H1 (cell line): ENCODE measurements at regions not wholly inside any gene's neighbourhood (a gene's known extent, or its start where the extent isn't known, plus 50 kb on each side); places are given as distances from the start of the nearest gene placed in this dataset.

Source experiments
- CTCF ChIA-PET: fragments of 300-600 bp; sonication (Branson Sonifier 250); formaldehyde crosslinking; loops from one replicate; lab custom pipeline; 2021; ENCODE audit not compliant: partially characterized antibody; lab: Charles Lee
- POLR2A ChIA-PET: fragments of 300-600 bp; sonication (Branson Sonifier 250); formaldehyde crosslinking; loops from one replicate; lab custom pipeline; 2021; ENCODE audit warnings: inconsistent platforms; ENCODE audit not compliant: partially characterized antibody; lab: Charles Lee
- DNase-seq, 2 experiments: peaks; one replicate each; pipeline versions ENCODE4 v3.0.0 to v3.0.0-alpha.2; 2010 to 2022; ENCODE audit warnings: low spot score in 2 of 2, low read depth in 1 of 2, mixed read lengths in 1 of 2
- FAIRE-seq: peaks from 2 replicates; lab custom pipeline; 2011; peaks lifted over from hg19 to GRCh38; lab: Jason Lieb, UNC
- H2AFZ ChIP-seq: 2 replicates; pipeline ENCODE4 v1.8.1; 2012; ENCODE audit warnings: low read length, inconsistent platforms
- H2AK5ac ChIP-seq: 2 replicates; pipeline ENCODE4 v1.6.1; 2013; ENCODE audit warnings: low read depth, low read length
- H2BK120ac ChIP-seq: replicated peaks from 2 replicates; pipeline ENCODE3; 2013; ENCODE audit warnings: low read depth, low read length, inconsistent platforms
- H2BK12ac ChIP-seq: 2 replicates; pipeline ENCODE4 v1.6.1; 2013; ENCODE audit warnings: low read depth, low read length
- H2BK15ac ChIP-seq: 2 replicates; pipeline ENCODE4 v1.6.1; 2013; ENCODE audit warnings: low read length
- H2BK20ac ChIP-seq: 2 replicates; pipeline ENCODE4 v1.6.1; 2013; ENCODE audit warnings: low read length
- H2BK5ac ChIP-seq: 2 replicates; pipeline ENCODE4 v1.6.1; 2013; ENCODE audit warnings: low read depth, low read length
- H3K14ac ChIP-seq: 2 replicates; pipeline ENCODE4 v1.6.1; 2013; ENCODE audit warnings: inconsistent platforms; ENCODE audit not compliant: insufficient read length
- H3K18ac ChIP-seq: 2 replicates; pipeline ENCODE4 v1.6.1; 2013; ENCODE audit warnings: low read length; ENCODE audit errors: extremely low read depth
- H3K23ac ChIP-seq: 2 replicates; pipeline ENCODE4 v1.6.1; 2013; ENCODE audit warnings: inconsistent platforms; ENCODE audit not compliant: insufficient read length
- H3K23me2 ChIP-seq: 2 replicates; pipeline ENCODE4 v1.6.1; 2013; ENCODE audit warnings: low read depth, low read length
- H3K27ac ChIP-seq: 2 replicates; pipeline ENCODE4 v1.6.1; 2011; ENCODE audit warnings: low read depth, low read length, inconsistent platforms
- H3K27me3 ChIP-seq, 4 experiments: replicated peaks in 1 of 4; 1 replicate in 1 of 4; 2 replicates in 3 of 4; pipeline versions ENCODE4 v1.6.1 to v1.8.1; 2011 to 2013; ENCODE audit warnings: low read length in 3 of 4, mild to moderate bottlenecking in 3 of 4, inconsistent platforms in 2 of 4, mixed read lengths in 2 of 4, moderate library complexity in 1 of 4; ENCODE audit not compliant: control insufficient read depth in 3 of 4, insufficient read depth in 3 of 4; ENCODE audit errors: extremely low read depth in 1 of 4
- H3K36me3 ChIP-seq, 4 experiments: 2 replicates each; pipeline versions ENCODE4 v1.6.1 to v1.8.1; 2011 to 2013; ENCODE audit warnings: mild to moderate bottlenecking in 4 of 4, low read length in 3 of 4, moderate library complexity in 2 of 4, control low read depth in 1 of 4, inconsistent platforms in 1 of 4; ENCODE audit not compliant: insufficient read depth in 4 of 4, control insufficient read depth in 2 of 4
- H3K4ac ChIP-seq: replicated peaks from 2 replicates; pipeline ENCODE3; 2013; ENCODE audit warnings: low read length, low read depth, mixed read lengths, inconsistent platforms; ENCODE audit not compliant: insufficient read length
- H3K4me1 ChIP-seq, 4 experiments: replicated peaks in 1 of 4; 1 replicate in 1 of 4; 2 replicates in 3 of 4; pipeline versions ENCODE4 v1.6.1 to v1.8.1; 2011 to 2013; ENCODE audit warnings: low read length in 3 of 4, inconsistent platforms in 2 of 4, mixed read lengths in 1 of 4; ENCODE audit not compliant: insufficient read depth in 4 of 4, control insufficient read depth in 3 of 4
- H3K4me2 ChIP-seq, 2 experiments: 2 replicates each; pipeline versions ENCODE4 v1.6.1 to v1.8.1; 2011 to 2013; ENCODE audit warnings: low read depth in 2 of 2, low read length in 2 of 2, control low read depth in 1 of 2, inconsistent platforms in 1 of 2, mild to moderate bottlenecking in 1 of 2; ENCODE audit not compliant: insufficient read depth in 1 of 2
- H3K4me3 ChIP-seq, 4 experiments: fragments of 200-600, 300-600 bp in 1 of 4; sonication (generic), shearing (Covaris generic), sonication (Bioruptor Twin) in 1 of 4; 2 replicates each; pipeline versions ENCODE4 v1.5.1 to v1.8.1; 2011 to 2016; ENCODE audit warnings: low read length in 4 of 4, low read depth in 3 of 4, control low read depth in 2 of 4, inconsistent platforms in 2 of 4, mild to moderate bottlenecking in 2 of 4, mixed read lengths in 1 of 4, moderate library complexity in 1 of 4; ENCODE audit not compliant: insufficient read depth in 2 of 4; ENCODE audit errors: extremely low read depth in 1 of 4
- H3K56ac ChIP-seq: replicated peaks from 2 replicates; pipeline ENCODE3; 2013; ENCODE audit warnings: low read depth, mild to moderate bottlenecking, mixed read lengths, low read length, inconsistent platforms; ENCODE audit not compliant: insufficient read length
- H3K79me1 ChIP-seq: 2 replicates; pipeline ENCODE4 v1.6.1; 2013; ENCODE audit warnings: low read depth, low read length, control low read depth
- H3K79me2 ChIP-seq, 2 experiments: 2 replicates each; pipeline versions ENCODE4 v1.6.1 to v1.8.1; 2012 to 2013; ENCODE audit warnings: low read length in 2 of 2, mild to moderate bottlenecking in 2 of 2, inconsistent platforms in 1 of 2; ENCODE audit not compliant: insufficient read depth in 2 of 2, control insufficient read depth in 1 of 2
- H3K9ac ChIP-seq, 4 experiments: replicated peaks in 1 of 4; 1 replicate in 1 of 4; 2 replicates in 3 of 4; pipeline versions ENCODE4 v1.6.1 to v1.8.1; 2011 to 2013; ENCODE audit warnings: low read depth in 3 of 4, low read length in 3 of 4, control low read depth in 2 of 4, mild to moderate bottlenecking in 2 of 4, moderate library complexity in 2 of 4, inconsistent platforms in 1 of 4; ENCODE audit errors: extremely low read depth in 1 of 4
- H3K9me3 ChIP-seq, 2 experiments: 2 replicates each; pipeline versions ENCODE4 v1.6.1 to v1.8.1; 2012 to 2013; ENCODE audit warnings: mild to moderate bottlenecking in 2 of 2, moderate library complexity in 2 of 2, control low read depth in 1 of 2, inconsistent platforms in 1 of 2, low read depth in 1 of 2, low read length in 1 of 2, mixed read lengths in 1 of 2; ENCODE audit not compliant: insufficient read depth in 2 of 2
- H4K20me1 ChIP-seq, 2 experiments: replicated peaks in 1 of 2; 2 replicates each; pipeline versions ENCODE3 to v1.8.1; 2011 to 2013; ENCODE audit warnings: inconsistent platforms in 2 of 2, low read length in 2 of 2, mild to moderate bottlenecking in 1 of 2; ENCODE audit not compliant: insufficient read depth in 2 of 2, control insufficient read depth in 1 of 2
- H4K5ac ChIP-seq: 2 replicates; pipeline ENCODE4 v1.6.1; 2013; ENCODE audit warnings: low read length, low read depth, mixed read lengths, inconsistent platforms; ENCODE audit not compliant: insufficient read length
- H4K8ac ChIP-seq: 2 replicates; pipeline ENCODE4 v1.8.0; 2013; ENCODE audit warnings: mild to moderate bottlenecking, moderate library complexity, low read length, inconsistent platforms; ENCODE audit not compliant: insufficient read depth; ENCODE audit errors: extremely low read depth
- H4K91ac ChIP-seq: replicated peaks from 2 replicates; pipeline ENCODE3; 2013; ENCODE audit warnings: low read length, mixed read lengths, inconsistent platforms; ENCODE audit not compliant: insufficient read length
- ATF3 ChIP-seq: IDR thresholded peaks from 2 replicates; pipeline ENCODE4 v1.6.1; 2011; ENCODE audit warnings: low read depth, mild to moderate bottlenecking, low read length; ENCODE audit not compliant: insufficient read depth
- BACH1 ChIP-seq: IDR thresholded peaks from 2 replicates; pipeline ENCODE4 v1.6.1; 2012; ENCODE audit warnings: low read length, improper control_type of control experiment
- BRCA1 ChIP-seq: IDR thresholded peaks from 2 replicates; pipeline ENCODE4 v1.6.1; 2012; ENCODE audit warnings: low read depth, low read length, improper control_type of control experiment
- EGR1 ChIP-seq: IDR thresholded peaks from 2 replicates; pipeline ENCODE4 v1.6.1; 2011; ENCODE audit warnings: low read depth, low read length, borderline replicate concordance
- EZH2 ChIP-seq: fragments of 200-600 bp; sonication (generic); IDR thresholded peaks from 2 replicates; pipeline ENCODE4 v1.7.1; 2012; ENCODE audit warnings: low read depth, mild to moderate bottlenecking, moderate library complexity, low read length, inconsistent platforms; ENCODE audit not compliant: severe bottlenecking
- JUND ChIP-seq: IDR thresholded peaks from 2 replicates; pipeline ENCODE4 v1.6.1; 2011; ENCODE audit warnings: mild to moderate bottlenecking, improper control_type of control experiment, low read length
- KDM1A ChIP-seq: fragments of 200-600, 300-600 bp; sonication (generic); IDR thresholded peaks from 2 replicates; pipeline ENCODE4 v1.7.1; 2016; ENCODE audit warnings: mild to moderate bottlenecking, low read length, borderline replicate concordance
- NANOG ChIP-seq: IDR thresholded peaks from 2 replicates; pipeline ENCODE4 v1.6.1; 2011; ENCODE audit warnings: low read length, low read depth, mild to moderate bottlenecking, inconsistent platforms; ENCODE audit not compliant: insufficient read depth, poor library complexity, severe bottlenecking
- POLR2A ChIP-seq, 2 experiments: IDR thresholded peaks; 1 replicate in 1 of 2; 2 replicates in 1 of 2; pipeline ENCODE4 v1.6.1; 2011; ENCODE audit warnings: low read depth in 2 of 2, low read length in 2 of 2, mild to moderate bottlenecking in 2 of 2; ENCODE audit errors: control extremely low read depth in 1 of 2
- RBBP5 ChIP-seq: IDR thresholded peaks from 2 replicates; pipeline ENCODE4 v1.7.1; 2012; ENCODE audit warnings: low read depth, mild to moderate bottlenecking, inconsistent platforms, low read length, moderate library complexity, borderline replicate concordance
- RFX5 ChIP-seq: IDR thresholded peaks from 2 replicates; pipeline ENCODE4 v1.6.1; 2011; ENCODE audit warnings: low read depth, low read length, improper control_type of control experiment, borderline replicate concordance
- SAP30 ChIP-seq: fragments of 300-600 bp; sonication (generic); IDR thresholded peaks from 2 replicates; pipeline ENCODE4 v1.7.1; 2012; ENCODE audit warnings: low read length, moderate library complexity, mild to moderate bottlenecking, inconsistent platforms; ENCODE audit not compliant: insufficient read depth, insufficient replicate concordance
- SP4 ChIP-seq: IDR thresholded peaks from 2 replicates; pipeline ENCODE4 v1.6.1; 2012; ENCODE audit warnings: low read length, inconsistent platforms
- SUZ12 ChIP-seq: fragments of 200-600 bp; sonication (generic); IDR thresholded peaks from 2 replicates; pipeline ENCODE4 v1.6.1; 2012; ENCODE audit warnings: mild to moderate bottlenecking, inconsistent platforms, low read length, moderate library complexity, mixed read lengths
- TAF7 ChIP-seq: optimal IDR thresholded peaks from 2 replicates; pipeline ENCODE3; 2011; ENCODE audit warnings: low read depth, mild to moderate bottlenecking, inconsistent platforms, low read length, moderate library complexity, borderline replicate concordance
- TBP ChIP-seq: IDR thresholded peaks from 2 replicates; pipeline ENCODE4 v1.6.1; 2011; ENCODE audit warnings: low read depth, low read length, improper control_type of control experiment
- WGBS, 2 experiments: shearing (Covaris generic) in 1 of 2; methylation state at CpG; one replicate each; pipeline versions ENCODE4 v1.1.6 to v1.1.7; 2013 to 2015; ENCODE audit warnings: low lambda C conversion rate in 2 of 2, mixed read lengths in 2 of 2, inconsistent platforms in 1 of 2, low coverage in 1 of 2, missing lambda C conversion rate in 1 of 2; ENCODE audit not compliant: insufficient replicate concordance in 2 of 2, insufficient coverage in 1 of 2, insufficient read length in 1 of 2; ENCODE audit errors: extremely low coverage in 1 of 2, missing lambda C conversion rate in 1 of 2; 5-methylcytosine and 5-hydroxymethylcytosine counted together

GRCh38 chr10:29921071-29921446, 138.3 kb downstream of the JCAD start:
- CTCF ChIA-PET: no interaction called here
- H3K23me2 ChIP-seq: peaks cover 3% of the 10 kb centered on the region
- no peak overlapping the region for H3K9ac ChIP-seq

More at GRCh38 chr10:29921071-29921446, 138.3 kb downstream of the JCAD start:
- no peaks in the 10 kb centered on the region for H3K79me1 ChIP-seq
- TF ChIP-seq KDM1A: no peak
- no peak for TF ChIP-seq EZH2
- TF ChIP-seq SUZ12: no peak
- TF ChIP-seq RBBP5: no peak
- no peak for TF ChIP-seq BRCA1
- TF ChIP-seq NANOG: no peak
- TF ChIP-seq SP4: no peak
- TF ChIP-seq TAF7: no peak
- no peak for TF ChIP-seq RFX5
- TF ChIP-seq BACH1: no peak
- no peak for TF ChIP-seq SAP30
- TF ChIP-seq TBP: no peak
- no peak for TF ChIP-seq POLR2A (IDR thresholded peaks at IDR 0.05; ENCODE audit: control extremely low read depth in 1 of 2, low read depth in 2 of 2, low read length in 2 of 2)
- TF ChIP-seq EGR1: no peak
- no peak for TF ChIP-seq ATF3
- no peak for TF ChIP-seq JUND
- no peak overlapping the region for H3K14ac ChIP-seq
- no peak overlapping the region for H2AFZ ChIP-seq
- H3K4me2 ChIP-seq: no peak overlapping the region
- no peak overlapping the region for H2AK5ac ChIP-seq
- H4K20me1 ChIP-seq: no peaks in the 10 kb centered on the region
- 67% methylated on average over 7 of the region's 7 CpGs; no CpG with 5 or more reads in 1 of the 2 experiments for WGBS, 2 experiments
- H3K4ac ChIP-seq: no peak overlapping the region
- FAIRE-seq (no peak), DNase-seq (no peak)
- H3K9me3 ChIP-seq: no peaks in the 10 kb centered on the region
- H2BK120ac ChIP-seq: no peak overlapping the region
- no peak overlapping the region for H4K5ac ChIP-seq
- H2BK20ac ChIP-seq: no peak overlapping the region
- no peak overlapping the region for H4K91ac ChIP-seq
- H3K18ac ChIP-seq: no peak overlapping the region
- H3K4me3 ChIP-seq: no peak overlapping the region
- H2BK12ac ChIP-seq: no peak overlapping the region
- no peak overlapping the region for H3K23ac ChIP-seq
- peaks cover 0 to 2% (median 0%) of the 10 kb centered on the region in 4 experiments; a peak in 2 of 7 replicates for H3K4me1 ChIP-seq
- H3K36me3 ChIP-seq: no peaks in the 10 kb centered on the region
- no peaks in the 10 kb centered on the region for H3K27me3 ChIP-seq
- no peak overlapping the region for H2BK15ac ChIP-seq
- H3K79me2 ChIP-seq: no peaks in the 10 kb centered on the region
- H3K27ac ChIP-seq: no peak overlapping the region
- no peak overlapping the region for H4K8ac ChIP-seq
- no peak overlapping the region for H3K56ac ChIP-seq
- POLR2A ChIA-PET: no interaction called here
- no peak overlapping the region for H2BK5ac ChIP-seq
